ENCODE measurements at regions not wholly inside any gene's neighbourhood (a gene's known extent, or its start where the extent isn't known, plus 50 kb on each side); places are given as distances from the start of the nearest gene placed in this dataset.

DNA sequence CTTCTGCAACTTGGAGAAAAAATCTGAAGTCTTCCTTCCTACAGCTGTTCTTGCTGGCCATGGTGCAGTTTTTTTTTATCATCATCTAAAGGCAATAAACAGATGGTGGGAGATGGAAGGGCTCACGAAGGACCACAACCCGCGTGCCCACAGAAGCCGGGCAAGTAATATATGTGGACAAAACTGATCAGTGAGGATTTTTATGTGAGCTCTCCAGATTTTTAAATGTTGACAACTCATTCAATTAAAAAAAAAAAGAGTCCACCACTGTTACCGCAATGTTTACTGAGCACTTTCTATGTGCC is 55.9 kb upstream of the CREB1 start:
- Histone ChIP-seq H3K4me1 (ENCODE audit: control insufficient read depth, insufficient read depth, low read length) (peaks cover 27% of the 10 kb centered on the region), H3K27ac (ENCODE audit: low read depth, low read length) (no peak overlapping the region), H3K36me3 (ENCODE audit: control insufficient read depth, insufficient read depth, low read length) (no peaks in the 10 kb centered on the region), H3K9ac (ENCODE audit: low read depth, low read length) (no peak overlapping the region), H3K4me3 (ENCODE audit: low read depth, low read length) (no peak overlapping the region), H3K27me3 (ENCODE audit: control insufficient read depth, insufficient read depth, low read length) (no peaks in the 10 kb centered on the region), H3K9me3 (ENCODE audit: control insufficient read depth, insufficient read depth, low read length) (no peaks in the 10 kb centered on the region)

DNA sequence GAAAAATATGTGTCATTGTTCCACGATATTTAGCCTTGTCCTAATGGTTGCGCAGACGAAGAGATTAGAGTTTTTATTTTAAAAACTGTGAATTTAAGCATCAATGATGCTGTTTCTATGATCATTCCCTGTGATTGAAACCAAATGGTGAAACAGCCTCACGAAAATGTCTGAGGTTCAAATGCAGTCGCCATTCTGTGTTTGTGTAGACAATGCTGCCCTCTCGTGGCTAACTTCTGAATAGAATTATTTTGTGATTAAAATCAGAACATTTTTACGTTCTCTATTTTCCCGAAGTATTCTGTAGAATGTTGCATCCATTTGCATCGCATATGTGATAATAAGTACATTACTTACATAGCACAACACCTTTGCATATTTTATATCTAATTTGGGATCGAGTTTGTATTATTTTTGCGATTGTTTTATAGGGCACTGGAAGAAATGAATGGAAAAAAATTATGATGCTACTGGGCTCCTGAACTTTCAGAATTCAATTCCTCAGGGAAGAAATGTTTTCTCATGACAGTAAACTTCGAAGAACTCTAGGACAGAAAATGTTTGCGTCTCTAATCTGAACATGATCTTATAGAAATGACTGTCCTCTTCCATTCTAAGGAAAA is 54.8 kb upstream of the CREB1 start:
- peaks cover 38% of the 10 kb centered on the region for H3K4me1 ChIP-seq (ENCODE audit: control insufficient read depth, insufficient read depth, low read length)
- H3K9ac ChIP-seq (ENCODE audit: low read depth, low read length) = no peak overlapping the region
- H3K4me3 ChIP-seq (ENCODE audit: low read depth, low read length) = no peak overlapping the region
- H3K9me3 ChIP-seq (ENCODE audit: control insufficient read depth, insufficient read depth, low read length) = no peaks in the 10 kb centered on the region
- H3K36me3 ChIP-seq (ENCODE audit: control insufficient read depth, insufficient read depth, low read length) = no peaks in the 10 kb centered on the region
- H3K27me3 ChIP-seq (ENCODE audit: control insufficient read depth, insufficient read depth, low read length) = no peaks in the 10 kb centered on the region
- H3K27ac ChIP-seq (ENCODE audit: low read depth, low read length) = no peak overlapping the region

DNA sequence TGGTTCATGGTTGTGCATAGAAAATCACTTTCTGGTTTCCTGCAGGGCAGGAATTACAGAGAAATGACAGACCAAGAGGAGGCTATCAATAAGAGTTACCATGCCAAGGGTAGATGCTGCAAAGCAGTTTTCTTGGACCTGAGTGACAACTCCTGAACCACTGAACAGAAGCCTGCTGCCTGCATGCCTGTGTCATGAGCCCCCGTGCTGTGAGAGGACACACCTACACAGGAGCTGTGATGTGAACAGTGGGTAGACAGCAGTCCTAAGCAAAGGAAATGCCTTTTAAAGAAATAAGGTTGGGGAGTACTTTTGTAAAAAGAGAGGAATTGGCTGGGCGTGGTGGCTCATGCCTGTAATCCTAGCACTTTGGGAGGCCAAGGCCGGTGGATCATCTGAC is 54.2 kb upstream of the CREB1 start:
- H3K36me3 ChIP-seq (ENCODE audit: control insufficient read depth, insufficient read depth, low read length) = no peaks in the 10 kb centered on the region
- H3K4me3 ChIP-seq (ENCODE audit: low read depth, low read length) = no peak overlapping the region
- H3K27ac ChIP-seq (ENCODE audit: low read depth, low read length) = no peak overlapping the region
- H3K9me3 ChIP-seq (ENCODE audit: control insufficient read depth, insufficient read depth, low read length) = no peaks in the 10 kb centered on the region
- H3K4me1 ChIP-seq (ENCODE audit: control insufficient read depth, insufficient read depth, low read length) = peaks cover 43% of the 10 kb centered on the region
- no peak overlapping the region for H3K9ac ChIP-seq (ENCODE audit: low read depth, low read length)
- no peaks in the 10 kb centered on the region for H3K27me3 ChIP-seq (ENCODE audit: control insufficient read depth, insufficient read depth, low read length)

DNA sequence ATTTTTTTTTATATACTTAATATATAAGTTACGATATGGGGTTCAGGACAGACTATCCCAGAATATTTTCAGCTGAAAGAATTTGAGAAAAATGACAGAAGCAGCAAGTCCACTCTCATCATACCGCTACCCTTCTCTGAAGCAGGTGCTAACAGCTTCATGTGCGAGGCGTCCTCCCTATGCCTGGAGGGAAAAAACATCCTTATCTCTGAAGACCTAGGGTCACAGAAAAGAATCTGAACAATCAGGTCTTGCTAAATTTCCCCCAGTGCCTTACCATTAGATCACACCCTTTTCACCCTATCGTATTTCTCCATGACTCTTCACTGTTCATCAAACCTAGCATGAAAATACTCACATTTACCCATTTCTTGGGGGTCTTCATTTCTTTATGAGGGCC is 51.9 kb upstream of the CREB1 start:
- Histone ChIP-seq H3K9me3 (ENCODE audit: control insufficient read depth, insufficient read depth, low read length) (no peaks in the 10 kb centered on the region), H3K4me3 (ENCODE audit: low read depth, low read length) (no peak overlapping the region), H3K36me3 (ENCODE audit: control insufficient read depth, insufficient read depth, low read length) (no peaks in the 10 kb centered on the region), H3K27me3 (ENCODE audit: control insufficient read depth, insufficient read depth, low read length) (no peaks in the 10 kb centered on the region), H3K4me1 (ENCODE audit: control insufficient read depth, insufficient read depth, low read length) (peaks cover 39% of the 10 kb centered on the region), H3K9ac (ENCODE audit: low read depth, low read length) (no peak overlapping the region), H3K27ac (ENCODE audit: low read depth, low read length) (no peak overlapping the region)

- no peak overlapping the region for H3K27ac ChIP-seq (ENCODE audit: low read depth, low read length)
- peaks cover 32% of the 10 kb centered on the region for H3K4me1 ChIP-seq (ENCODE audit: control insufficient read depth, insufficient read depth, low read length)
- H3K36me3 ChIP-seq (ENCODE audit: control insufficient read depth, insufficient read depth, low read length) = no peaks in the 10 kb centered on the region
- no peaks in the 10 kb centered on the region for H3K27me3 ChIP-seq (ENCODE audit: control insufficient read depth, insufficient read depth, low read length)
- H3K9ac ChIP-seq (ENCODE audit: low read depth, low read length) = no peak overlapping the region
- H3K4me3 ChIP-seq (ENCODE audit: low read depth, low read length) = no peak overlapping the region
- no peaks in the 10 kb centered on the region for H3K9me3 ChIP-seq (ENCODE audit: control insufficient read depth, insufficient read depth, low read length)
These were observed 51.2 kb upstream of the CREB1 start for GRCh38 chr2:207478572-207478971.

DNA sequence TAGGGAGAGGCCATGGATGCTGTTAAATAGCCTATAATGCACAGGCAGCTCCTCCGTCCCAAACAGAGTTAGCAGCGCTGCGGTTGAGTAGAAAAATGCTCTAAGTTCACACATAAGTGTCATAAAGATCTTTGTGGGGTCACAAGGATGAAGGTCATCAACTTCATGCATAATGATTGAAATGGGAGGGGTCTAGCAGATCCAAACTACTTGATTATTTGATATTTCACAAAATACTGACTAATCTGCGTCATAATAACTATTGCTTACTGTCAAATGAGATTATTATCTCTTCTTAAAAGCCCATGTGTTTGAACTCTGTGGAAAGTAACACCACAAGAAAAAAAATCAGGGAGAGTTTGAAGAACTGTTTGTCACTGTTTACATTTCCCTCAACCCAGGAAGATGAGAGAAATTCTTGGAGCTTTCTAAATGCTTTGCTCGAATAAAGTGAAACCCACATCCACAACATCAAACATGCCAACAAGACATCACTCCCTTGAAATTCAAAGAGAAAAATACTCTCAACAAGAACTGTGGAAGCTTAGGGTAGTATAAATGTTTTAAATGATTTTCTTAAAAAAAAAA is 50.5 kb upstream of the CREB1 start:
- no peaks in the 10 kb centered on the region for H3K36me3 ChIP-seq (ENCODE audit: control insufficient read depth, insufficient read depth, low read length)
- no peak overlapping the region for H3K27ac ChIP-seq (ENCODE audit: low read depth, low read length)
- H3K4me1 ChIP-seq (ENCODE audit: control insufficient read depth, insufficient read depth, low read length) = peaks cover 30% of the 10 kb centered on the region
- no peaks in the 10 kb centered on the region for H3K27me3 ChIP-seq (ENCODE audit: control insufficient read depth, insufficient read depth, low read length)
- no peak overlapping the region for H3K9ac ChIP-seq (ENCODE audit: low read depth, low read length)
- no peak overlapping the region for H3K4me3 ChIP-seq (ENCODE audit: low read depth, low read length)
- no peaks in the 10 kb centered on the region for H3K9me3 ChIP-seq (ENCODE audit: control insufficient read depth, insufficient read depth, low read length)

All from HUES48 (cell line).